Ishikawa (cell line): ENCODE measurements at regions not wholly inside any gene's neighbourhood (a gene's known extent, or its start where the extent isn't known, plus 50 kb on each side); places are given as distances from the start of the nearest gene placed in this dataset.

ENCODE experiments used
- NFIC ChIP-seq: IDR thresholded peaks from 2 replicates; pipeline ENCODE4 v1.6.1; 2012
- REST ChIP-seq: IDR thresholded peaks from 2 replicates; pipeline ENCODE4 v1.6.1; 2012; ENCODE audit warnings: low read depth, mild to moderate bottlenecking
- YY1 ChIP-seq: IDR thresholded peaks from 2 replicates; pipeline ENCODE4 v1.6.1; 2012; ENCODE audit warnings: low read depth
- ZBTB7A ChIP-seq: IDR thresholded peaks from 2 replicates; pipeline ENCODE4 v1.6.1; 2012; ENCODE audit warnings: low read depth

DNA sequence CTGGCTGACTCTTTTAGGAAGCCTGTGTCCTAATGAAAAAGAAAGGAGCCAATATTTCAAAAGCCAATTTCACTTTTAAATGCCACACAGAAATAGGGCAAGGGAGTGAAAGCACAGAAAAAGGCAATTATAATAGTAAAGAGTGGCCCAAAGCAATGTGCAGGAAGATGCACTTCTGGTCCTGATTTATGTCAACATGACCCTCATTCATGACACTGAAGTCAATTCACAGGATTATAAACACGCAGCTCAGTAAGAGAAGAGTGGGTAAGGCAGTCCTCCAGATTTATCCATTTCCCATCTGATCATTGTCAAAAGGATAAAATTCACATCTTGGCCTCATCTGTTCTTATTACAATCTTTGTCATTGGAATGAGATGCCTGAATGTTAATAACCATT lies 1049.7 kb upstream of the RAG2 start:
- TF ChIP-seq ZBTB7A (no peak), NFIC (no peak), REST (no peak), YY1 (no peak)
